ENCODE measurements at regions not wholly inside any gene's neighbourhood (a gene's known extent, or its start where the extent isn't known, plus 50 kb on each side); places are given as distances from the start of the nearest gene placed in this dataset.

DNA sequence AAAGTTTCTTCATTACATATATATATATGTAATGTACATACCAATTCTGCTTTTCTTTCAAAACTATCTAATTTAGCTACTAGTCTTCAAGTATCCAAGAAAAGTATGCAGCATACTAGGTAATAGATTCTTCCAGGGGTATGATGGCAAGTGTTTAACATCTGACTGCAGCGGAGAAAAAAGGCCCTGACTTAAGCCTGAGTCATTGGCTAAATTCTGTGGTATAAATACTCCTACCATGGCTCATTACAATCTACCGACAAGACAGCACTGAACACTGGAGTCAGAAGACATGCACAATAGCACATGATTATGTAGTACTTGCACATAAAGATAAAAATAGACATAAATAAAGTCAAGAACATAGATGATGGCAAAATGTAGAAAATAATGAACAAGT, 439.9 kb downstream of the BRINP1 start:
- TF ChIP-seq, protein P1, sequence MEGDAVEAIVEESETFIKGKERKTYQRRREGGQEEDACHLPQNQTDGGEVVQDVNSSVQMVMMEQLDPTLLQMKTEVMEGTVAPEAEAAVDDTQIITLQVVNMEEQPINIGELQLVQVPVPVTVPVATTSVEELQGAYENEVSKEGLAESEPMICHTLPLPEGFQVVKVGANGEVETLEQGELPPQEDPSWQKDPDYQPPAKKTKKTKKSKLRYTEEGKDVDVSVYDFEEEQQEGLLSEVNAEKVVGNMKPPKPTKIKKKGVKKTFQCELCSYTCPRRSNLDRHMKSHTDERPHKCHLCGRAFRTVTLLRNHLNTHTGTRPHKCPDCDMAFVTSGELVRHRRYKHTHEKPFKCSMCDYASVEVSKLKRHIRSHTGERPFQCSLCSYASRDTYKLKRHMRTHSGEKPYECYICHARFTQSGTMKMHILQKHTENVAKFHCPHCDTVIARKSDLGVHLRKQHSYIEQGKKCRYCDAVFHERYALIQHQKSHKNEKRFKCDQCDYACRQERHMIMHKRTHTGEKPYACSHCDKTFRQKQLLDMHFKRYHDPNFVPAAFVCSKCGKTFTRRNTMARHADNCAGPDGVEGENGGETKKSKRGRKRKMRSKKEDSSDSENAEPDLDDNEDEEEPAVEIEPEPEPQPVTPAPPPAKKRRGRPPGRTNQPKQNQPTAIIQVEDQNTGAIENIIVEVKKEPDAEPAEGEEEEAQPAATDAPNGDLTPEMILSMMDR (IDR thresholded peaks at IDR 0.05): no peak
- TF ChIP-seq EZH2 (IDR thresholded peaks at IDR 0.05) (no peak), EZH2phosphoT487 (IDR thresholded peaks at IDR 0.05) (no peak)
